GM18499 (cell line): ENCODE measurements at regions not wholly inside any gene's neighbourhood (a gene's known extent, or its start where the extent isn't known, plus 50 kb on each side); places are given as distances from the start of the nearest gene placed in this dataset.
"Not testable (repeated sequence)": the region's sequence is repeated elsewhere in the genome, so short reads cannot be mapped to it uniquely, and the experiment has no call there.

Experiments
- ATAC-seq: cut with Tn5 transposase; IDR thresholded peaks from one replicate; pipeline ENCODE4 v1.9.1; 2021; ENCODE audit warnings: moderate number of reproducible peaks; ENCODE audit not compliant: insufficient read depth, unreplicated experiment

GRCh38 chr11:57047610-57048009 lies 58.9 kb downstream of the OR5AK2 start:
- no peak for ATAC-seq

- ATAC-seq, result no peak
Observed at GRCh38 chr11:57049749-57050148, 61.0 kb downstream of the OR5AK2 start.

- no peak for ATAC-seq
Observed at GRCh38 chr11:57054817-57055216, 66.1 kb downstream of the OR5AK2 start.

- no peak for ATAC-seq
Observed at GRCh38 chr11:57055744-57056143, 67.0 kb downstream of the OR5AK2 start.

- ATAC-seq, result no peak
Observed at GRCh38 chr11:57056735-57057134, 68.0 kb downstream of the OR5AK2 start.

GRCh38 chr11:57057561-57057960 lies 68.8 kb downstream of the OR5AK2 start:
- no peak for ATAC-seq

GRCh38 chr11:57062957-57063356 lies 74.2 kb downstream of the OR5AK2 start:
- ATAC-seq, result not testable (repeated sequence)

- ATAC-seq, result no peak
Observed at GRCh38 chr11:57069942-57070341, 81.2 kb downstream of the OR5AK2 start.

- ATAC-seq, result no peak
Observed at GRCh38 chr11:57071829-57072228, 83.1 kb downstream of the OR5AK2 start.

- ATAC-seq, result no peak
Observed at GRCh38 chr11:57072640-57073039, 83.9 kb downstream of the OR5AK2 start.

- ATAC-seq, result no peak
Observed at GRCh38 chr11:57073128-57073527, 84.4 kb downstream of the OR5AK2 start.

GRCh38 chr11:57081356-57081755 lies 92.6 kb downstream of the OR5AK2 start:
- ATAC-seq, result no peak

GRCh38 chr11:57082125-57082524 lies 93.4 kb downstream of the OR5AK2 start:
- no peak for ATAC-seq

GRCh38 chr11:57083641-57084385 lies 95.1 kb downstream of the OR5AK2 start:
- ATAC-seq, result no peak

GRCh38 chr11:57085611-57086010 lies 96.1 kb upstream of the LRRC55 start:
- no peak for ATAC-seq

GRCh38 chr11:57087991-57088390 lies 93.8 kb upstream of the LRRC55 start:
- no peak for ATAC-seq

- ATAC-seq, result no peak
Observed at GRCh38 chr11:57092028-57092698, 89.6 kb upstream of the LRRC55 start.

- ATAC-seq, result no peak
Observed at GRCh38 chr11:57094181-57094935, 87.4 kb upstream of the LRRC55 start.

GRCh38 chr11:57095417-57095816 lies 86.3 kb upstream of the LRRC55 start:
- peak; percentile 83 for ATAC-seq

- ATAC-seq, result no peak
Observed at GRCh38 chr11:57095896-57096295, 85.9 kb upstream of the LRRC55 start.

- ATAC-seq, result no peak
Observed at GRCh38 chr11:57097149-57097548, 84.6 kb upstream of the LRRC55 start.
